HG03558 (cell line): ENCODE measurements at regions not wholly inside any gene's neighbourhood (a gene's known extent, or its start where the extent isn't known, plus 50 kb on each side); places are given as distances from the start of the nearest gene placed in this dataset.
"Not testable (repeated sequence)": the region's sequence is repeated elsewhere in the genome, so short reads cannot be mapped to it uniquely, and the experiment has no call there.

Experiments
- ATAC-seq: cut with Tn5 transposase; IDR thresholded peaks from one replicate; pipeline ENCODE4 v1.9.1; 2021; ENCODE audit warnings: moderate number of reproducible peaks; ENCODE audit not compliant: unreplicated experiment; ENCODE audit errors: extremely low read depth

DNA sequence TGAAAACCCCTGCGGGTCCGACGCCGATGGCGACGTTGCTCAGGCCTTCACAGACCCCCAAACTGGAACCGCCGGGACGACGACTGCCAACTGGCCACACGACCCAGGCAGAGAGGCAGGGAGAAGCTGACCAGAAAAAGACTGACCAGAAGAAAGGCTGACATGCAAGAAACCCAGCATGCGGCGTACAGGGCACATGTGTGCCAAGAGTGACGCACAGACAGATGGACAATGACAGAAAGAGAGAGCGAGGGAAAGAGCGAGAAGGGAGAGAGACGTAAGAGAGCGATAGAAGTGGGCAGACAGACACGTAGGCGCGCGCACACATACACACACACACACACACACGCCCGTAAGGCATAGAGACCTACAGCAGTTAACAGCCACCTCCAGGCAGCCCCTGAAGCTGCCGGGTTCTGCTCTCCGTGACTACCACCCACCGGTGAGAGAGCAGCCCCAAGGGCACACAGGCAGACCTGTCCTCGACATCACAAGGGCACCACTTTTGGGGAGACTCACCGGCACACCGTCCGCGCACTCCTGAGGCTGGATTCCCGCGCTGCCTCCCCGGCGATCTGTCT is 67.2 kb upstream of the ZNF527 start:
- no peak for ATAC-seq

DNA sequence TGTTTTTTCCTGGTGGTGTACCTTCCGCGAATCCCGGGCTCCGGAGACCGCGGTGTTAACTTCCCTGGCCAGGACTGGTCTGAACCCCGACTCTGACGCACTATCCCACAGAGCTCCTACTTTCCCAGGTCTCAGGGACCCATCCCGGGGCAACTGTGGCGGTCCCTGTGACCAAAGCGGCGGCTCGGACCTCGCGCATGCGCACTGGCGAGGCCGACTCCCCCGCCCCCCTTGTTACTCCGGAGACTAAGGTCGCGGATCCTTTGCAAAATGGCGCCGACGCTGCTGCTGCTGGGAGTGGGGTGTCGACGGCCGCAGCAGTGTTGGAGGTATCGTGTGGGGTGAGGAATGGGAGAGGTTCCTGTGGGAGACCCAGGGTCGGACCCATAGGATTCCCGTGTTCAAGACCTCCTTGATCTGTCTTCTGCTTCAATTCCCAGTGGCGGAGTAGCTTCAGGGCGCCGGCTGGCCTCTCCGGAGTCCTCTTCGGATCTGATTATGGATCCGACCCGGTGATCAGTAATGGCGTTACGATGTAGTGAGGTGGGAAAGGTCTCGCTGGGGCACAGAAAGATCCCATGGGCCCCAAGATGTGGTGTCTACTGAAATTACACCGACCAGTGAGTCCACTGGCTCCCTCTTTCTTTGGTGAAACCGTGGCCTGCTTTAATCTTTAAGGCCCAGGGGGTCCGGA is 66.6 kb upstream of the ZNF527 start:
- no peak for ATAC-seq

DNA sequence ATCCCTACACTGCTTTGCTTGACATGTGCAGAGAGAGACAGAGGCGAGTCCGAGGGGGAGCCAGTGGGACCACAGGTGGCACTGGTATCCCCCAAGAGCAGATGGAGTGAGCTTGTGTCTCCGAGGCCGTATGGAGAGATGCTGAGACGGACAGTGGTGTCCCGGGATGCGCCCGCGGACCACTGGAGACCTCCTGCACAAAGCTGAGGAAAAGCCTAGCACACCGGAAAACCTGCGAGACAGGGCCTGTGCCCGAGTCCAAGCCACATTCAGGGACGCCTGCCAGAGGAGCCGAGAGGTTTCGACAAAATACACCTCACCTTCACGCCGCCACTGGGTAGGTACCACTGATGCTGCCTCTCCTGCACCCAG is 66.0 kb upstream of the ZNF527 start:
- no peak for ATAC-seq

DNA sequence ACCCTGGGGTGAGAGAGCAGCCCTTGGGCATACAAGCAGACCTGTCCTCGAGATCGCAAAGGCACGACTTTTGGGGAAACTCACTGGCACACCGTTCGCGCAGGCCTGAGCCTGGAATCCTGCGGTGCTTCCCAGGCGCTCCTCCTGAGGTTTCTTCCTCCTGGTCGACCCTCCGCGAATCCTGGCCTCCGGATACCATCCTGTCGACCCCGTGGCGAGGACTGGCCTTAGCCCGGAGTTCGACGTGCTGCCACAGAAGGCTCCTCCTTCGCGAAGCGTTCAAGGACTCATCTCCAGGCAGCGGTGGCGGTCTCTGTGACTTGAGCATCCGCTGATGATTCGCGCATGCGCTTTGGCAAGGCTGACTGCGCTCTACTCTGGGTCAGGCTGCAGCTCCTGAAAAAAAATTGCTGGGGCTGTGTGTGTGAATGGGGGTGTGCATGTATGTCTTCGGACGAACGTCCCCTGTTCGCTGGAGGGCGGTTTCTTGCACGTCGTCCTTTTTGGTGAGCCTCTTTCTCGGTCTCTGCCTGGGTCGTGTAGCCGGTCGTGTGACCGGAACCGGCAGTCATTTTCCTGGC is 64.4 kb upstream of the ZNF527 start:
- no peak for ATAC-seq

DNA sequence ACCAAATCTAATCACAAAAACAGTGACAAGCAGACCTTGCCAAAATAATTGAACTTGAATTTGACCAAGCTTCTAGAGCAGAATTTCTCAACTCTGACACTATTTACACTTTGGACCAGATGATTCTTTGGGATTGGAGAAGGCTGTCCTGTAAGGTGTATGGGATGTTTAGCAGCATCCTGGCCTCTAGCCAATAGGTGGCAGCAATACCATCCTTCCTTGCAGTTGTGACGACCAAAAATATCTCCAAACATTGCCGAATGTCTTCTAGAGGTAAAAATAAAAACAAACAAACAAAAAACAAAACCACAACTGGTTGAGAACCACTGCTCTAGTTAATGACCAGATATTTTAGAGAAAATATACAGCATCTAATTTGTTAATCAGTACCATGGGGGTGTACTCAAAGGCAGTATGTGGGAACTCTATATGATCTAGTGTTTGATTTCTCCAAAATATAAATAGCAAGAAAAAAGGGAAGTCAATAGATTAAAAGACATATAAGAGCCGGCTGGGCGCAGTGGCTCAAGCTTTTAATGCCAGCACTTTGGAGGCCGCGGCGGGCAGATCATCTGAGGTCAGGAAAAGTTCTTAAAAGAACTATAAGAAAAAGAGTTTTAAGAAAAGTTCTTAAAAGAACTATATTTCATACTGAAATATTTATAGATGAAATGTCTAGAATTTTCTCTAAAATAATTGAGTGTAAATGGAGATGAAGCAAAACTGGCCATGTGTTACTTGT is 60.9 kb upstream of the ZNF527 start:
- no peak for ATAC-seq

GRCh38 chr19:37312531-37313334 is 58.2 kb upstream of the ZNF527 start:
- ATAC-seq: not testable (repeated sequence)

DNA sequence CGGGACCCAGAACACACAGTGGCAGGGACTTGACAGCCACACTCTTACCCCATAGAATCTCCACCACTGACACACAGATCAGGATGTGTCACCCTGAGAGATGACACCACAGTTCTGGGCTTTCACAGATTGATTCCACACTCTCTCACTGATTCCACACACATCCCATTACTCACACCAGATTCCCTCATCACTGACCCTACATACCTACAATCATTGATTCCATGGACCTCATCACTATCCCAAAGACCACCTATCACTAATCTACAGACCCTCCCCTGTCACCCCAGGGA is 57.6 kb upstream of the ZNF527 start:
- ATAC-seq: no peak

- peak; percentile 89 for ATAC-seq
Measured at GRCh38 chr19:37317403-37318209, 53.3 kb upstream of the ZNF527 start.

- ATAC-seq: not testable (repeated sequence)
Measured at GRCh38 chr19:37320988-37321387, 49.9 kb upstream of the ZNF527 start.
